GM12878 (cell line): ENCODE measurements at regions not wholly inside any gene's neighbourhood (a gene's known extent, or its start where the extent isn't known, plus 50 kb on each side); places are given as distances from the start of the nearest gene placed in this dataset.

Source experiments
- ATAC-seq: fragments of 200-7000 bp; cut with Tn5 transposase; 3 replicates; pipeline ENCODE4 v1.9.1; 2020; ENCODE audit warnings: mild to moderate bottlenecking, moderate library complexity
- BruUV-seq: library from RNA; stranded (reverse); fragments of 400-500 nt; replicated peaks from 2 replicates; lab custom pipeline; 2021; lab: Mats Ljungman, UMichigan
- CTCF ChIA-PET: fragments of 300-600 bp; sonication (Branson Sonifier 250); formaldehyde crosslinking; extraction: SDS; loops from one replicate; lab custom pipeline; 2021; ENCODE audit warnings: inconsistent platforms; lab: Yijun Ruan, JAX
- POLR2A ChIA-PET: fragments of 350-600 bp; formaldehyde crosslinking; extraction: SDS; loops from one replicate; lab custom pipeline; 2021; ENCODE audit warnings: inconsistent platforms; lab: Charles Lee
- RAD21 ChIA-PET: fragments of 300-600 bp; sonication (Branson Sonifier 250); formaldehyde crosslinking; loops from one replicate; lab custom pipeline; 2023; ENCODE audit warnings: antibody characterized with exemption; ENCODE audit not compliant: unreplicated experiment; lab: Charles Lee
- SMC1A ChIA-PET: fragments of 300-600 bp; sonication (Branson Sonifier 250); formaldehyde crosslinking; loops from one replicate; lab custom pipeline; 2023; ENCODE audit not compliant: unreplicated experiment, uncharacterized antibody; lab: Charles Lee
- DNase-seq: peaks from one replicate; pipeline ENCODE4 v3.0.0-alpha.2; 2011; ENCODE audit warnings: low read depth, low spot score
- FAIRE-seq: peaks from 3 replicates; lab custom pipeline; 2011; peaks lifted over from hg19 to GRCh38; lab: Jason Lieb, UNC
- H2AFZ ChIP-seq: 2 replicates; pipeline ENCODE4 v1.6.0; 2011; ENCODE audit warnings: low read depth, low read length, control low read depth; ENCODE audit not compliant: control insufficient read depth
- H3K27ac ChIP-seq: 2 replicates; pipeline ENCODE4 v1.5.1; 2011; ENCODE audit warnings: control low read depth; ENCODE audit not compliant: control insufficient read depth, insufficient read depth
- H3K27me3 ChIP-seq, 2 experiments: replicated peaks in 1 of 2; 2 replicates each; pipeline versions ENCODE4 v1.6.0 to v1.6.1; 2011; ENCODE audit warnings: low read length in 1 of 2; ENCODE audit not compliant: control insufficient read depth in 2 of 2, insufficient read depth in 2 of 2
- H3K36me3 ChIP-seq, 2 experiments: 2 replicates each; pipeline ENCODE4 v1.5.1; 2011; ENCODE audit warnings: low read length in 1 of 2; ENCODE audit not compliant: control insufficient read depth in 2 of 2, insufficient read depth in 2 of 2
- H3K4me1 ChIP-seq: 2 replicates; pipeline ENCODE4 v1.6.1; 2011; ENCODE audit warnings: mild to moderate bottlenecking, low read length, moderate library complexity, mixed read lengths; ENCODE audit not compliant: control insufficient read depth, insufficient read depth
- H3K4me2 ChIP-seq: 2 replicates; pipeline ENCODE4 v1.6.0; 2011; ENCODE audit warnings: control low read depth; ENCODE audit not compliant: control insufficient read depth, insufficient read depth
- H3K4me3 ChIP-seq: fragments of 200-600 bp; sonication (generic); 2 replicates; pipeline ENCODE4 v1.5.1; 2016
- H3K79me2 ChIP-seq: 2 replicates; pipeline ENCODE4 v1.6.0; 2011; ENCODE audit warnings: low read length; ENCODE audit not compliant: control insufficient read depth, insufficient read depth
- H3K9ac ChIP-seq: 2 replicates; pipeline ENCODE4 v1.8.0; 2011; ENCODE audit warnings: low read length, control low read depth, mixed read lengths; ENCODE audit not compliant: control insufficient read depth, insufficient read depth
- H3K9me3 ChIP-seq: replicated peaks from 3 replicates; pipeline ENCODE4 v1.5.1; 2011; ENCODE audit warnings: mild to moderate bottlenecking, low read length; ENCODE audit not compliant: control insufficient read depth, insufficient read depth
- H4K20me1 ChIP-seq: 2 replicates; pipeline ENCODE4 v1.6.0; 2011; ENCODE audit not compliant: control insufficient read depth, insufficient read depth
- EGR1 ChIP-seq, 2 experiments: IDR thresholded peaks; 1 replicate in 1 of 2; 2 replicates in 1 of 2; pipeline ENCODE4 v1.6.1; 2011 to 2012; ENCODE audit warnings: low read depth in 2 of 2, low read length in 2 of 2, borderline replicate concordance in 1 of 2, mild to moderate bottlenecking in 1 of 2, moderate library complexity in 1 of 2
- IRF5 ChIP-seq: fragments of 450-650 bp; IDR thresholded peaks from 2 replicates; pipeline ENCODE4 v1.6.1; 2017; ENCODE audit warnings: borderline replicate concordance
- MEF2B ChIP-seq: fragments of 450-650 bp; IDR thresholded peaks from 2 replicates; pipeline ENCODE4 v1.6.1; 2018; ENCODE audit warnings: mild to moderate bottlenecking, moderate library complexity; ENCODE audit not compliant: partially characterized antibody, poor library complexity, severe bottlenecking
- MTA2 ChIP-seq: fragments of 450-650 bp; IDR thresholded peaks from 2 replicates; pipeline ENCODE4 v1.6.1; 2016; ENCODE audit warnings: low read depth, mild to moderate bottlenecking, moderate library complexity
- NFIC ChIP-seq: IDR thresholded peaks from 2 replicates; pipeline ENCODE4 v1.6.1; 2012; ENCODE audit warnings: low read depth, mild to moderate bottlenecking, inconsistent platforms, low read length, moderate library complexity
- TARDBP ChIP-seq: IDR thresholded peaks from 2 replicates; pipeline ENCODE4 v1.6.1; 2016; ENCODE audit warnings: borderline replicate concordance
- ZBED1 ChIP-seq: IDR thresholded peaks from 2 replicates; pipeline ENCODE4 v1.6.1; 2016; ENCODE audit warnings: borderline replicate concordance
- ZBTB40 ChIP-seq: fragments of 450-650 bp; IDR thresholded peaks from 2 replicates; pipeline ENCODE4 v1.6.1; 2016; ENCODE audit warnings: mild to moderate bottlenecking, moderate library complexity, borderline replicate concordance
- ZNF274 ChIP-seq: IDR thresholded peaks from one replicate; pipeline ENCODE4 v1.8.0; 2011; ENCODE audit not compliant: insufficient read length, insufficient read depth
- WGBS: methylation state at CpG from one replicate; pipeline ENCODE4 v1.1.6; 2016; ENCODE audit warnings: low lambda C conversion rate; ENCODE audit not compliant: insufficient replicate concordance, insufficient coverage; ENCODE audit errors: missing lambda C conversion rate; 5-methylcytosine and 5-hydroxymethylcytosine counted together
- in situ Hi-C: fragments of 300-500 bp; cut with MboI; formaldehyde crosslinking; loops from 9 replicates; pipeline ENCODE4 v1.14.3; 2018; ENCODE audit warnings: mixed read lengths
- intact Hi-C: fragments of 100-400 bp; cut with micrococcal nuclease; formaldehyde crosslinking; loops from one replicate; pipeline ENCODE4 v1.14.2; 2022; ENCODE audit not compliant: unreplicated experiment

GRCh38 chr18:75135158-75135725, 73.7 kb downstream of the PTGR3 start:
- in situ Hi-C loops (no loop called here), intact Hi-C loops (no loop called here)
- BruUV-seq, result no TSS peak
- Histone ChIP-seq H3K4me1 (no peaks in the 10 kb centered on the region), H3K9ac (no peak overlapping the region), H3K4me3 (no peak overlapping the region), H3K79me2 (no peaks in the 10 kb centered on the region), H3K9me3 (no peaks in the 10 kb centered on the region), H3K27ac (no peak overlapping the region), H2AFZ (no peak overlapping the region), H3K4me2 (no peak overlapping the region), H3K27me3 (no peaks in the 10 kb centered on the region), H4K20me1 (no peaks in the 10 kb centered on the region), H3K36me3 (no peaks in the 10 kb centered on the region)
- RAD21 ChIA-PET, result no interaction called here
- CTCF ChIA-PET, result no interaction called here
- FAIRE-seq (no peak), DNase-seq (no peak), ATAC-seq (no peak)
- WGBS, result 49% methylated on average over 14 of the region's 14 CpGs
- SMC1A ChIA-PET, result no interaction called here
- POLR2A ChIA-PET, result no interaction called here
- TF ChIP-seq IRF5 (no peak), MEF2B (no peak), ZNF274 (no peak), ZBTB40 (no peak), NFIC (no peak), TARDBP (no peak), EGR1 (IDR thresholded peaks at IDR 0.05; ENCODE audit: borderline replicate concordance in 1 of 2, low read depth in 2 of 2, low read length in 2 of 2) (no peak), ZBED1 (no peak), MTA2 (no peak)
